Pancreas (tissue), 10 donors: ENCODE measurements at regions not wholly inside any gene's neighbourhood (a gene's known extent, or its start where the extent isn't known, plus 50 kb on each side); places are given as distances from the start of the nearest gene placed in this dataset.

ENCODE experiments used
- ATAC-seq, 4 donors: fragments of 200-7000 bp; cut with Tn5 transposase; one replicate each; pipeline versions ENCODE4 v1.8.0 to v1.9.1; 2020; ENCODE audit warnings: mild to moderate bottlenecking in 4 of 4, moderate library complexity in 4 of 4
- DNase-seq, 6 donors: peaks; one replicate each; pipeline ENCODE4 v3.0.0-alpha.2; 2020
- FAIRE-seq: peaks from 2 replicates; lab custom pipeline; 2012; peaks lifted over from hg19 to GRCh38; lab: Jason Lieb, UNC
- H3K27ac ChIP-seq, 4 donors: fragments of 200-600 bp; sonication (generic); 1 replicate in 3 of 4; 2 replicates in 1 of 4; pipeline versions ENCODE4 v1.5.0 to v1.8.0; 2020
- H3K27me3 ChIP-seq, 4 donors: fragments of 200-600 bp; one replicate each; pipeline ENCODE4 v1.8.0; 2021
- H3K36me3 ChIP-seq, 3 donors: fragments of 200-600 bp; sonication (generic) in 1 of 3; one replicate each; pipeline versions ENCODE4 v1.5.0 to v1.8.0; 2020 to 2021
- H3K4me1 ChIP-seq, 3 donors: fragments of 200-600 bp; one replicate each; pipeline ENCODE4 v1.8.0; 2021
- H3K4me3 ChIP-seq, 4 donors: fragments of 200-600 bp; sonication (generic) in 2 of 4; one replicate each; pipeline versions ENCODE4 v1.5.0 to v1.8.0; 2020 to 2021
- H3K9me3 ChIP-seq, 4 donors: fragments of 200-600 bp; one replicate each; pipeline ENCODE4 v1.8.0; 2021
- CTCF ChIP-seq, 4 donors: fragments of 200-600 bp; sonication (generic) in 3 of 4; IDR thresholded peaks; one replicate each; pipeline versions ENCODE4 v1.5.0 to v1.8.0; 2021; ENCODE audit warnings: antibody characterized with exemption in 4 of 4
- WGBS, 2 donors: extraction: QIAGEN DNeasy Blood & Tissue Kit; methylation state at CpG; one replicate each; pipeline ENCODE4 v1.1.7; 2013; 5-methylcytosine and 5-hydroxymethylcytosine counted together
- intact Hi-C, 3 donors: fragments of 100-400 bp; cut with DNase I; formaldehyde crosslinking; loops; one replicate each; pipeline versions ENCODE4 v1.11.1 to v1.14.2; 2022
- donor health status: healthy with polysubstance abuse.
- donor health status: DM: no; HTN: no; CAD: no; lungs with moderate emphysema.
- donor health status: DM: no; HTN: no; CAD: no.
- donor health status: control.
- donor health status: control.
- donor health status: Bipolar disorder and iron deficiency.
- donor health status: DM: yes; HTN: yes; CAD: no.
- donor health status: DM: no; HTN: no; CAD: no.
- donor health status: DM: no; HTN: no; CAD: no.
- donor health status: DM: yes; HTN: yes; CAD: no.

GRCh38 chr2:19846567-19846966, 55.2 kb downstream of the TTC32 start:
- FAIRE-seq (no peak), ATAC-seq (no peak), DNase-seq (no peak)
- no peaks in the 10 kb centered on the region for H3K27me3 ChIP-seq
- 82 to 84% methylated on average over 2 of the region's 2 CpGs for WGBS, 2 donors
- no peaks in the 10 kb centered on the region for H3K36me3 ChIP-seq
- no peaks in the 10 kb centered on the region for H3K4me1 ChIP-seq
- H3K9me3 ChIP-seq: no peaks in the 10 kb centered on the region
- no peak for TF ChIP-seq CTCF (IDR thresholded peaks at IDR 0.05)
- intact Hi-C loops: no loop called here
- no peak overlapping the region for H3K4me3 ChIP-seq
- H3K27ac ChIP-seq: no peak overlapping the region

- ATAC-seq (no peak), DNase-seq (no peak), FAIRE-seq (no peak)
- 57 to 62% methylated on average over 4 of the region's 4 CpGs for WGBS, 2 donors
- no peak for TF ChIP-seq CTCF (IDR thresholded peaks at IDR 0.05)
- H3K4me3 ChIP-seq: no peak overlapping the region
- no peak overlapping the region for H3K27ac ChIP-seq
- no peaks in the 10 kb centered on the region for H3K4me1 ChIP-seq
- no peaks in the 10 kb centered on the region for H3K36me3 ChIP-seq
- intact Hi-C loops: no loop called here
- no peaks in the 10 kb centered on the region for H3K27me3 ChIP-seq
- H3K9me3 ChIP-seq: no peaks in the 10 kb centered on the region
These were observed 55.8 kb downstream of the TTC32 start for GRCh38 chr2:19846030-19846429.

GRCh38 chr2:19845323-19845920, 56.4 kb downstream of the TTC32 start:
- no peak for ATAC-seq
- no peaks in the 10 kb centered on the region for H3K36me3 ChIP-seq
- no peaks in the 10 kb centered on the region for H3K9me3 ChIP-seq
- no peak for TF ChIP-seq CTCF (IDR thresholded peaks at IDR 0.05)
- no peak for FAIRE-seq
- H3K4me3 ChIP-seq: no peak overlapping the region
- no peaks in the 10 kb centered on the region for H3K4me1 ChIP-seq
- DNase-seq: no peak
- intact Hi-C loops: no loop called here
- 51 to 54% methylated on average over 5 of the region's 5 CpGs for WGBS, 2 donors
- H3K27ac ChIP-seq: no peak overlapping the region
- no peaks in the 10 kb centered on the region for H3K27me3 ChIP-seq

- Histone ChIP-seq H3K27me3 (no peaks in the 10 kb centered on the region), H3K36me3 (no peaks in the 10 kb centered on the region), H3K4me3 (no peak overlapping the region), H3K27ac (no peak overlapping the region), H3K9me3 (no peaks in the 10 kb centered on the region), H3K4me1 (no peaks in the 10 kb centered on the region)
- intact Hi-C loops: no loop called here
- FAIRE-seq: no peak
- no peak for ATAC-seq
- DNase-seq: no peak
- WGBS, 2 donors: 61 to 65% methylated on average over 5 of the region's 5 CpGs
- no peak for TF ChIP-seq CTCF (IDR thresholded peaks at IDR 0.05)
These were observed 57.0 kb downstream of the TTC32 start for GRCh38 chr2:19844750-19845149.

GRCh38 chr2:19843992-19844515, 57.7 kb downstream of the TTC32 start:
- no peaks in the 10 kb centered on the region for H3K9me3 ChIP-seq
- no peaks in the 10 kb centered on the region for H3K4me1 ChIP-seq
- 94 to 100% methylated on average over 2 of the region's 2 CpGs for WGBS, 2 donors
- no peaks in the 10 kb centered on the region for H3K27me3 ChIP-seq
- H3K27ac ChIP-seq: no peak overlapping the region
- no peaks in the 10 kb centered on the region for H3K36me3 ChIP-seq
- no peak for TF ChIP-seq CTCF (IDR thresholded peaks at IDR 0.05)
- intact Hi-C loops: no loop called here
- no peak overlapping the region for H3K4me3 ChIP-seq
- ATAC-seq (no peak), DNase-seq (no peak), FAIRE-seq (no peak)
